Left lobe of liver (tissue), 2 donors: ENCODE measurements at regions not wholly inside any gene's neighbourhood (a gene's known extent, or its start where the extent isn't known, plus 50 kb on each side); places are given as distances from the start of the nearest gene placed in this dataset.

ENCODE experiments used
- ATAC-seq: fragments of 200-7000 bp; cut with Tn5 transposase; one replicate; pipeline ENCODE4 v1.9.1; 2020; ENCODE audit warnings: mild to moderate bottlenecking, moderate library complexity
- DNase-seq: peaks from one replicate; pipeline ENCODE4 v3.0.0-alpha.2; 2020; ENCODE audit warnings: low spot score
- donor health status: DM: no; HTN: no; CAD: no; lungs with moderate emphysema.
- donor health status: DM: no; HTN: yes; CAD: no.

DNA sequence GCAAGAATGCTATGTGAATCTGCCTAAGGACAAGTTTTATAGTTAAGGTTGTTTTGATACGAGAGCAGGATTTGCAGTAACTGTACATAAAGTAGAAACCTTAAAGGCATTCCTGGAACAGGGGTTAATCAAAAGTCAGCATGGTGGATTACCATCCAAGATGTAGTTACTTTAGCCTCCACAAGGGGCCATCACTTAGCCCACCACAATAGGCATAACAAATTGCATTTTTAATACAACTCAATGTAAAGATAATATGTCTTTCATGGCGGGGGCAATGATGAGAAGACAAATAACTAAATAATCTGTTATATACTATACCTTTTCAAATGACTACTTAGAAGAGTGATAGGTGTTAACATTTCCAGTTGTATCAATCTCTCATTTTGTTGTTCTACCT is 611.2 kb upstream of the ADGRL4 start:
- DNase-seq (no peak), ATAC-seq (no peak)

DNA sequence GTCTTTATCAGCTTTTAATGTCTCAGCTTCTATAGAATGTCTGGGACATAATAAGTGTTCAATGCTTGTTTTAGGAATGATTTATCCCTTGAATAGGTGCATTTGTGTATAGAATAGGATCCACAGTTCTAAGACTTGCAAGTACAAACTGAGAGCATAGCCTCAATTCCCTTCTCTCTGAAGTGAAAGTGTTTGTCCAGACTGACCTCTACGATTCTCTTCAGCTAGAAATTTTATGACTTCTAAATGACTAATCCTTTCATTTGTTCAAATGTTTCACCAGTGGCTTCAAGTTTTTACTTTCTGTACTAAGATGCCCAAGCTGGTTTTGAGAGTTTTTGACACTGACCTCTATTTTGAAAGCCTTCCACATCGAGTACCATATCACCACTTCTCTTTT is 608.2 kb upstream of the ADGRL4 start:
- no peak for DNase-seq
- ATAC-seq, result no peak

DNA sequence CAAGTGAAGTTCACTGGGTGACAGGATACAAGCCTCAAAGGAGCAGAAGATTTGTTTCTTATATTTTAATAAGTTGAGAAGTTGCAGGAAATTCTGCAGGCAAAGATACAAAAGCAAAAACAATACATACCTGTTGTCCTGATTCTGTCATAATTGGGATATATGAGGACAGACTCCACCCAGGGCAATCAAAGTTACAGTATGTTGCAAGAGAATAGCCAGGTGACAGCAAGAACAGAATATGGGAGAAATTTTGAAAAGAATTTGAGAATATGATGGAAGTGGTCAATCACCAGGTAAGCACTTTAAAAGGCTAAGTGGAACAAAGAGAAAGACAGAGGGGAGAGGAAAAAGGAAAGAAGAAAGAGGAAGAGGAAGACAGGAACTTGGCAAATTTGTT is 607.6 kb upstream of the ADGRL4 start:
- ATAC-seq, result no peak

DNA sequence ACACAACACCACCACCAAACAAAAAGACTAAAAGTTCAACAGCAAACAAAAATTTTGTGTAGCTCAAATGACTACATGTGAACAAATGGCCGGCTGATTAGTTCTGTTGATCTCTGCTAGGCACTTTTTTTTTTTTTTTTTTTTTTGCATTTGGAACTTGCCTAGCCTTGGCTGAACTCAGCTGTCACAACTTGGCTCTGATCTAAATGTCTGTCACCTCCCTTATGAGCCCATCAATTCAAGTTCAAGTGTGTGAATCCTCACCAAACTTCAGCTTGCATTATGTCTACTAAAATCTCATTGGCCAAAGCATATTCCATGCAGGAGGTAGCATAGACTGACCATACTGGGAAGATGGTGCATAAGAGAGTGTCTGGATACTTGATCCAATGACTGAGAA is 606.5 kb upstream of the ADGRL4 start:
- ATAC-seq, result no peak
- DNase-seq, result no peak

More for the DNA sequence above, 607.6 kb upstream of the ADGRL4 start:
- DNase-seq, result no peak

DNA sequence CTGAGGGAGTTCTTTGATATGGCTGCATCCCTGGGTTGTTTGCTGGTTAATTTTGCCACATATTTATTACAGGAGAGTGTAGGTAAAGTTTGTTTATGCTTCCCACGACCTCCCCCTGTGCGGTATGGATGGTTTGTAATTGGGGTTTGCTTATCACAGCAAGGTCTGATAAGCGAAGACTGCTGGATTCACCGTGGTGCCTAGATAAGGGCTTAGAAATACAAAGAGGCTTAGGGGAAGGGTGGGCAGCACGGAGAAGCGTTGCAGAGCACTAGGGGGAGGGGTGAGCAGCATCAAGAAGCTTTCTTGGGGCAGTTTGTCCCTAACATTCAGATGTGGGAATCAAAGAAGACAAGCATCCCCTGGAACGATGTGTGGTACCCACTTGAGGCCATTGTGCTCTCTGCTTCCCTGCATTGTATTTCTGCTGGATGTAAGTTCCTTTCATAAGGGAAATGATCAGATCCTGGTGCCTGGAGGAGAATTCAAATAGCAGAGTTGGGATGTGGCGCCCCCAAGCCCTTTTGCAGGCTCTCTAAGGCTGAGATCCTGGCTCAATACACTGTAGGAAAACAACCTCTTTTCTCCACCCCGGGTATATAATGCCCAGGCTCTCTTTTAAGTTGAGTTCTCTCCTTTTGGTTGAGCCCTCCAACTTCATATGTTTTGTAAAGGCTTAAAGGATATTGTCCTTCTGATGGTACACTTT is 598.1 kb upstream of the ADGRL4 start:
- ATAC-seq (no peak), DNase-seq (no peak)

DNA sequence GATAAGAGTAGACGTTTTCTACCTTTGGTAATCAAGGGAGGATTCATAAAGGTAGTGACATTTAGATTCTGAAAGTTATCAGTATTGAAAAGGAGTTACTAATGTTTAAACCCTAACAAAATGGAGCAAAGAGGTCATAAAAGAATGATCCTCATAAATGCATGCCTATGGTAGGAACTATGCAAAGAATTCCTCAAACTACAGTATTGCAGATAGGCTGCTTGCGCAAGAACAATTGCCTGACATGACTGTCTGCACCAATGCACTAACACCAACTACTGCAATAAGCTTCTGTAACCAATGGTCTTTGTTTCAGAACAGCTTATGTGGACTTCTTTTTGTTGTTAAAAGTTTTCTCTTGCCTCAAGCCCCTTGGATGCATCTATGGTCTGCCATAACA is 597.3 kb upstream of the ADGRL4 start:
- DNase-seq (no peak), ATAC-seq (no peak)

DNA sequence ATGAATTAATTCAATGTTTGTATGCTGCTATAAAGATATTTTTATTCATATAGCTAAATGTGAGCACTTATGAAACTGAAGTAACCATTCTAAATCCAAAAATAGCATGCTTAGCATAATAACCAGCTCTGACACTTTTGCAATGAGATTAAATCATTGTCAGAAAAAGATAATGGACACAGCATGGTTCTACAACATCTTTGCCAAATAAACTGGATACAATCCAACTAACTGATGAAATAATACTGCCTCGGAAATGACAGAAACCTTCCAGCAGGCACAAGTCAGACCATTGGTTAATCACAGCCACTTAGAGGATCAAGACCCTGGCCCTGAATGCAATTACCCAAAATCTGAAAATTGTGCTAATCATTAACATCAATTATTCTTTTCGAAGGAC is 592.7 kb upstream of the ADGRL4 start:
- ATAC-seq, result no peak
- no peak for DNase-seq

DNA sequence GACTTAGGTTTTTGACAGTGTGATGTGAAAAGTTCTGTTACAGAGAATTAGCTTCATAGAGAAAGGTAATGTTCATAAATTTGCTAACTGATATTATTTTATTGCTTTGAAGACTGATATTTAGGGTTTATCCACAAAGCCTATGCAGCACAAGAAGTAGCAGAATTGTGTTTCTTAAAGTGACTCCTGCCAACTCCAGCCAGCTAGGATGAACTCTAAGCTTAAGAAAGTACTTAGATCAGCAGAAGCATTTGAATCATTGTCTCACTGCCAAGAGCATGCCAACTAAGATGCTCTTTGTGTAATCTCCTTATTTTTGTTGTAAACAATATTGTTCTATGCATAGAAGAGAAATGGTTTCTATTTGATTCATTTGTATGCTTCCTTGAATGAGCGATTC is 589.4 kb upstream of the ADGRL4 start:
- ATAC-seq (no peak), DNase-seq (no peak)

DNA sequence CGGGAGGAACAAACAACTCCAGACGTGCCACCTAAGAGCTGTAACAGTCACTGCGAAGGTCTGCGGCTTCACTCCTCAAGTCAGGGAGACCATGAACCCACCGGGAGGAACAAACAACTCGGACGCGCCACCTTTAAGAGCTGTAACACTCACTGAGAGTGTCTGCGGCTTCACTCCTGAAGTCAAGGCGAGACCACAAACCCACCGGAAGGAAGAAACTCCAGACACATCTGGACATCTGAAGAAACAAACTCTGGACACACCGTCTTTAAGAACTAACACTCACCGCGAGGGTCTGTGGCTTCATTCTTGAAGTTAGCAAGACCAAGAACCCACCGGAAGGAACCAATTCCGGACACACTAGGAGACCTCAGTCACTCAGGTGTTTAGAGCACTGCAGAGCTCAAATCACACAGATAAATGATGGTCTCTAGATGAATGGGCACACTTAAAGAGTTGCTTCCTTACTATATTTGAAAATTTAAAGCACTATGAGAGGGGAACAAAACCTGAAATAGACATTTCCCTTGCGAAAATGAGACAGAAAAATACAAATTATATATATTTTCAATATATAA is 587.7 kb upstream of the ADGRL4 start:
- no peak for ATAC-seq
- DNase-seq, result no peak

DNA sequence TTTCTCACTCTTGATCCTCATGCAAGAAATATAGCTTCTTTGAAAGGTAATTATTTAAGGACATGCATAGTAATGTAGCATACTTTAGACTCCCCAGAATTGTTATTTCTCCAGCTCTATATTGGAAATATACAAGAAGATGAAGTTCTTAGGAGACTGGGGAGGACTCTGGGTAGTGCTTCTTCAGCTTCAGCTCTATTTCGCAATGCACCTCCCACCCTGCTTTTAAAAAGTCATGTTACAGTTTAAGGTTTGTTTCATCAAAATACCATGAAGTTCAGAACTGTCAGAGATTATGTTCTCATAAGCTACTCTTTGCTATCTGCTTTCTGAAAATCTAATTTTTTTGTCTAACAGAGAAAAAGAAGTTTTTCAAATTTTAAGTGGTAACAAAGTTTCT is 586.2 kb upstream of the ADGRL4 start:
- no peak for DNase-seq
- ATAC-seq, result no peak

DNA sequence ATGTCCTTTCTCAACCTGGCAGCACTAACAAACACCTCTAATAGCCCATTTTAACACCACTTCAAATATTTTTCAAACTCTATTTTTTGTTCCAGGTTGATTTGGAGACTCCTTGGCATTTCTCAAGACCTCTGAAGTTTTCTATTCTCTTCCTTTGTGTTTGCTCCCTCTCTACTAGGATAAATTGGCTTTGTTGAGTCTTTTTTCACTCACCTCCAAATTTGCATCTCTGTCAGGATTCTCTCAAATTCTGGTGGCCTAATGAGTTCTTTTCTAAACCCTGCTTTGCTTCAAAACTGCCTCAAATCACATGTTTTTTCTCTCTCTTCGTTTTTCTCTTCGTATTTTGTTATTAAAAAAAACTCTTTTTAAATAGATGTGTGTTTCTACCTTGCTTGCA is 582.2 kb upstream of the ADGRL4 start:
- DNase-seq (no peak), ATAC-seq (no peak)

DNA sequence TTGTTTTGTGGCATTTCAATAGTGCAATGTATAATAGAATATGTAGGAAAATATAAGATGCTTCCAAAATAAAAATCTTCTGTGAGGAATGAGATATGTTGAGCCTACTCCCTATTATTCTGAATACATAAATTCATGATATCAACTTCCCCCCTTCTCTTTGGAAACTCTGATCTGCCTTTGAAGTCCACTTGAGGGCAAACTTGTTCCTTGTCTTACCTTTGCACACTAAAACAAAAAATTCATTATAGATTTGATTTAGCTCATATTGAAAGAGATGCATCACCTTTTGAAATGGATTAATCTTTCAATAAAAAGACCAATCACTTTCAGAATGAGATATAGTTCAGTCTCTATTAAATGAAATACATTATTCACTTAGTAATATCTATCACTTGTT is 580.7 kb upstream of the ADGRL4 start:
- ATAC-seq, result no peak
- no peak for DNase-seq

DNA sequence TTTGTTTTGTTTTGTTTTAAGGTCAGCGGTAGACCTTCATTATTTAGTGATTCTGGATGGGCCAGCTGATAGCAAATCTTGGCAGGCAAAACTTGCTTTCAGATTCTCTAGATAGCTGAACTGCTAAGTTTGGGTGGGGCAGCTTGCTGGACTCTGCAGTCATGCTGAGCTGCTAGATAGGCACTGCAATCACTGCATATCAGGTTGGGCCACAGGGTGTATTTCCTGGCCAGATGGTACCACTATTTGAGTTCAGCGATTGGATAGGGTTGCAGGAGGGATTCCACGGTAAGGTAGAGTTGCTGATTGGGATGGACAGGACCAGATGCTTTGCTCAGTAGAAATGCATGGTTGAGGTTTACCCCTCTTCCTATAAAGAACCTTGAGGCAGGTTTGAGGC is 579.3 kb upstream of the ADGRL4 start:
- no peak for ATAC-seq

DNA sequence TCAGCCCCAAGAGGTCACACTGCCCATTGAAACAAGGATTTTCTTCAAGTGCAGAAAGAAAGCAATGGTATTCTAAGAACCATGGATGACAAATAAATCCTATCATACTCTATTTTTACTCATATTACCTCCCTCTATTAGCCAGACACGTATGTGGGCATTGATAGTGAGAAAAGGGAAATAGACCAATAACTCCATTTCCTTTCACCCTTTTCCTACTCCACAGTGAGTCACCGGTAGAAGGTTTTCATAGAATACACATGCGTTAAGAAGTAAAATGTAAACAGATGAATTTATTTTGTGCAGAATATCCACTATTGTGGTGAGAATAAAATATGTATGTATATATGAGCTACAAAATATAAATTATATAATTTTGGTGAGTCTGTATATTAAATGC is 568.9 kb upstream of the ADGRL4 start:
- DNase-seq, result no peak
- no peak for ATAC-seq

More for the DNA sequence above, 579.3 kb upstream of the ADGRL4 start:
- no peak for DNase-seq

DNA sequence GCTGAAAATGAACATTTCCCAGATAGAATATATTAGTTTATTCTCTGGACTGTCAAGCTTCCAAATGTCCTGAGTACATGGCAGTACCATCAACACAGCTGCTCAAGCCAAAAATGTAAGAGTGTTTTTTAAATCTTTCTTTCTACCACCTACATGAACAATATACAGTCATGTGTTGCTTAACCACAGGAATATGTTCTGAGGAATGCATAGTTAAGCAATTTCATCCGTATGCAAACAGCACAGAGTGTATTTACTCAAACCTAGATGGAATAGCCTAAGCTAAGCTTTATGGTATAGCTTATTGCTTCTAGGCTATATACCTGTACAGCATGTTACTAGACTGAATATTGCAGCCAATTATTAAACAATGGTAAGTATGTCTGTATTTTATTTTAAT is 561.9 kb upstream of the ADGRL4 start:
- DNase-seq, result no peak
- no peak for ATAC-seq

DNA sequence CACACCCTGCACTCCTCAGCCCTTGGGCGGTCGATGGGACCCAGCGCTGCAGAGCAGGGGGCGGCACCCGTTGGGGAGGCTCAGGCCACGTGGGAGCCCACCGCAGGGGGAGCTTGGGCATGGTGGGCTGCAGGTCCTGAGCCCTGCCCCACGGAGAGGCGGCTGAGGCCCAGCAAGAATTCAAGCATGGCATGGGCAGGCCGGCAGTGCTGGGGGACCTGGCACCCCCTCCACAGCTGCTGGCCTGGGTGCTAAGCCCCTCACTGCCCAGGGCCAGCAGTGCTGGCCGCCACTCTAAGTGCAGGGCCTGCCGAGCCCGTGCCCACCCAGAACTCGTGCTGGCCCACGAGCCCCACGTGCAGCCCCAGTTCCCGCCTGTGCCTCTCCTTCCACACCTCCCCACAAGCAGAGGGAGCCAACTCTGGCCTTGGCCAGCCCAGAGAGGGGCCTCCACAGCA is 555.0 kb upstream of the ADGRL4 start:
- DNase-seq, result no peak

DNA sequence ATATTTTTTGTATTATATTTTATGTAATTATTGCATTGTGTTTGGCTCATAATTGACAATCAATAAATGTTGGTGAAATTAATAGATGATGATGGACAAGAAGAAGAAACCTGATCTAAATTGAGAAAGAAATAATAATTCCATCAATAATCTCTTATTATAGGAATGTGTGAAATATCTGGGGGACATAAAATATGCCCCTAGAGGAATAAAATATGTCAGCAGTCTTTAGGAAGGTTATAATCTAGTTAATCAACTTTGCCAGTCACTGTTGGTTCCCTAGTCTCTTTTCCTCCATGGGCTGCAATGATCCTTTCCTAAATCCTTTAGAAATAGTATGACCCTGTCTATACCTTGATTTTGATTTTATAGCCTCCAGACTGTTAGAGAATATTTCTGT is 549.7 kb upstream of the ADGRL4 start:
- DNase-seq (no peak), ATAC-seq (no peak)

More for the DNA sequence above, 555.0 kb upstream of the ADGRL4 start:
- no peak for ATAC-seq

DNA sequence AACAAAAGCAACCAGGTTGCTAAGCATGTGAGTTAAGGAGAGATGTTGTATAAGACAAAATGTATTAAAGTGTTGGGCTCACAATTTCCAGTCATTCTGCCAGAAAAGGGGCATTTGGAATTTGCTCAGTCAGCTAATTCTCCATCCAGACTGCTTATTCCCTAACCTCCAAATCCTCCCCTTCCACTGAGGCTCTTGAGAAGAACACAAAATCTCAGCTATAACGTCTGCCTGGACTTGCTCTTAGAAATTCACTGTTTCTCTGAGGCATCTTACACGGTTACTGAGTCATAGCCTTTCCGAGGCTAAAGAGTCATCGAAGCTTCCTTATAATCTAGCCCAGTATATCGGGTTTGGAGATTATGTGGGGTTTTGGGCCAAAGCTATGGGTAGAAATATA is 548.2 kb upstream of the ADGRL4 start:
- DNase-seq, result no peak
- ATAC-seq, result no peak

DNA sequence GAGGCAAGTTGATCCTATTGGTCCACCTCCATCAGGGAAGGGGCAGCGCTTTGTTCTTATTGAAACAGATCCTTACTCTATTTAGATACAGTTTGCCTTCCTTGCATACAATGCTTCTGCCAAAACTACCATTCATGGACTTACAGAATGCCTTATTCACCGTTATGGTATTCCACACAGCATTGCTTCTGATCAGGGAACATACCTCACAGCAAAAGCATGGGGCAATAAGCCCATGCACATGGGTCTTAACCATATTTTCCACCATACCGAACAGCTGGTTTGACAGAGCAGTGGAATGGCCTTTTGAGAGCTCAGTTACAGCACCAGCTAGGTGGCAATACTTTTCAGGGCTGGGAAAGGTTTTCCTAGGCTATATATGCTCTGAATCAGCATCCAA is 544.8 kb upstream of the ADGRL4 start:
- DNase-seq (no peak), ATAC-seq (no peak)

DNA sequence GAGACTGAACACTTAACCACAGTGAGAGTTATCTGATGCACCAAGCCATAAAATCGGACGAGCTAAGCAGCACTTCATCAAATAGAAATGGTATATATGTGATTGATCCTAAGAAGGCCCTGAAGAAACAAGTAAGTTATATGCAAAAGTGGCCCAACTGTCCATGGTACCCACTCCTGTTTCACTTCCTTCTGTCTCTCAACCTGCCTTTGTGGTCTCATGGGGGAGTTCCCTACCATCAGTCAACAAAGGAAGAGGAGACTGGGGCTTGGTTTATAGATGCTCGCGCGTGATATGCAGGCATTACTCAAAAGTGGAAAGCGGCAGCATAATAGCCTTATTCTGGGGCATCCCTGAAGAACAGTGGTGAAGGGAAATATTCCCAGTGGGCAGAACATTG is 543.9 kb upstream of the ADGRL4 start:
- DNase-seq (no peak), ATAC-seq (no peak)

DNA sequence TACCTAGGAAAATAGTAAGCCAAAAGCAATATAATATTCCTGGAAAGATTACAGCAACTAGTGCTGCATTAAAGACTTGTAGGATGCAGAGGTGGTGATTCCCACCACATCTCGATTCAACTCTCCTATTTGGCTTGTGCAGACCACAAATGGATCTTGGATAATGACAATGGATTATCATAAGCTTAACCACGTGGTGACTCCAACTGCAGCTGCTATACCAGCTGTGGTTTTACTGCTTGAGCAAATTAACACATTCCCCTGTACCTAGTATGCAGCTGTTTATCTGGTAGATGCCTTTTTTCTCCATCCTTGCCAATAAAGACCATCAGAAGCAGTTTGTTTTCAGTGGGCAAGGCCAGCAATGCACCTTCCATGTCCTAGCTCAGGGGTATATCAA is 542.7 kb upstream of the ADGRL4 start:
- no peak for DNase-seq
- ATAC-seq, result no peak

DNA sequence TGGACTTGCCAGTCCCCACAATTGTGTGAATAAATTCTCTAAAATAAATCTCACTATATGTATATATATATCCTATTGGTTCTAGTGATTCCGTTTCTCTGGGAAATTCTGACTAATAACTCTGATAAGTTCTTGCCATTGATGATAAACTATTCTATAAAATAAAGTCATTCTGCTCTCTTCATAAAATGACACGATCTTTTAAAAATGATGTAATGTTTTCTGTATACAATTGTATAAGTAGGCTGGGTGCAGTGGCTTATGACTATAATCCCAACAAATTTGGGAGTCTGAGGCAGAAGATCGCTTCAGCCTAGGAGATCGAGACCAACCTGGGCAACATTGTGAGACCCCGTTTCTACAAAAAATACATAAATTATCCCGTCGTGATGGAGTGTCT is 541.0 kb upstream of the ADGRL4 start:
- no peak for ATAC-seq
- no peak for DNase-seq

DNA sequence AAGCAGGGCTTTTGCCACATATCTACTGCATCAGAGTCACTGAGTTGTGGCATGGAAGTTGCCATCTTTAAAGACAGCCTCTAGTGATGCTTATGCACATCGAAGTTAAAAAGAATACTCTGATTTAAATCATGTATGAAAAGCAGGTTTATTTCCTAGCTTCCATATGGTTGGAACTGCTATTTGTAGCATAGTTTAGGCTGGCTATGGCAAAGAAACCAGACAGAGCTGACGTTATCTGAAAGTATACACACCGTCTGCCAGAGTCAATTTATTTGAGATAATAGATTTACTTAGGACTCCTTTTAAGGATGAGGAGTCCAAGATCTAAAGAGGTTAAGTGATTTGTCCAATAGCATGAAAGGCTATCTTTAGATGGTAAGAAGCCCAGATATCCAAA is 536.9 kb upstream of the ADGRL4 start:
- no peak for ATAC-seq
- DNase-seq, result no peak
